ENCODE measurements at regions not wholly inside any gene's neighbourhood (a gene's known extent, or its start where the extent isn't known, plus 50 kb on each side); places are given as distances from the start of the nearest gene placed in this dataset.

- H2AFZ ChIP-seq (replicated peaks; ENCODE audit: low read length, poor library complexity), result no peak overlapping the region
- H3K27ac ChIP-seq (ENCODE audit: insufficient read depth, low read length), result no peak overlapping the region
- H3K4me2 ChIP-seq (ENCODE audit: low read depth, low read length), result no peak overlapping the region
- no peak overlapping the region for H3K4ac ChIP-seq (ENCODE audit: low read depth, low read length)
- no peak overlapping the region for H4K5ac ChIP-seq (ENCODE audit: low read depth, low read length)
- no peak overlapping the region for H2BK5ac ChIP-seq (ENCODE audit: low read depth, low read length, poor library complexity, severe bottlenecking)
- no peak overlapping the region for H2BK120ac ChIP-seq (ENCODE audit: low read depth, low read length)
- no peaks in the 10 kb centered on the region for H3K9me3 ChIP-seq (ENCODE audit: control insufficient read depth, insufficient read depth, low read length)
- intact Hi-C loops (cut with micrococcal nuclease) (no loop called here), dilution Hi-C loops (cut with HindIII; ENCODE audit: low sequenced_read_pairs, unreplicated experiment) (no loop called here), in situ Hi-C loops (cut with MboI; ENCODE audit: low sequenced_read_pairs) (no loop called here)
- no peak overlapping the region for H4K91ac ChIP-seq (ENCODE audit: insufficient read depth, low read depth, low read length)
- H2AK9ac ChIP-seq (replicated peaks; ENCODE audit: low read depth, low read length, poor library complexity), result no peak overlapping the region
- H3K4me1 ChIP-seq (ENCODE audit: control insufficient read depth, insufficient read depth, low read length), result no peaks in the 10 kb centered on the region
- no peaks in the 10 kb centered on the region for H3K79me1 ChIP-seq (ENCODE audit: low read depth in 1 of 2, low read length in 2 of 2)
- H3K14ac ChIP-seq (replicated peaks; ENCODE audit: low read depth, low read length), result no peak overlapping the region
- no peak for ATAC-seq (ENCODE audit: low read depth)
- WGBS, 2 experiments (ENCODE audit: extremely low coverage in 2 of 2, insufficient read length in 1 of 2), result no CpG with 5 or more reads among the region's 2 CpGs
- H4K20me1 ChIP-seq (ENCODE audit: insufficient read depth, low read length), result no peaks in the 10 kb centered on the region
- no peaks in the 10 kb centered on the region for H3K27me3 ChIP-seq (ENCODE audit: control insufficient read depth, insufficient read depth, low read length)
- no peaks in the 10 kb centered on the region for H3K9me1 ChIP-seq (ENCODE audit: insufficient read depth, low read length)
- H3K18ac ChIP-seq (ENCODE audit: low read depth, low read length), result no peak overlapping the region
- no peak overlapping the region for H2BK20ac ChIP-seq (ENCODE audit: low read depth, low read length)
- no peak overlapping the region for H4K8ac ChIP-seq (ENCODE audit: low read depth in 2 of 2, low read length in 2 of 2)
- BruUV-seq (replicated peaks), result no TSS peak
- H3K23ac ChIP-seq (ENCODE audit: low read depth, low read length), result no peak overlapping the region
- POLR2A ChIA-PET (ENCODE audit: unreplicated experiment), result no interaction called here
- no peak overlapping the region for H2AK5ac ChIP-seq (ENCODE audit: low read depth, low read length)
- H3K36me3 ChIP-seq (ENCODE audit: control insufficient read depth, insufficient read depth, low read length), result no peaks in the 10 kb centered on the region
- no peak overlapping the region for H2BK15ac ChIP-seq (ENCODE audit: low read depth, low read length)
- no peak for DNase-seq
- TF ChIP-seq MAZ (IDR thresholded peaks at IDR 0.05; ENCODE audit: borderline replicate concordance, low read depth, low read length), result no peak
- no peak for TF ChIP-seq USF2 (IDR thresholded peaks at IDR 0.05; ENCODE audit: low read depth, low read length)
- TF ChIP-seq BHLHE40 (IDR thresholded peaks at IDR 0.05; ENCODE audit: low read depth, low read length), result no peak
- no peak for TF ChIP-seq RAD21 (IDR thresholded peaks at IDR 0.05; ENCODE audit: low read length)
- TF ChIP-seq SMC3 (IDR thresholded peaks at IDR 0.05; ENCODE audit: low read depth, low read length), result no peak
- TF ChIP-seq FOS (IDR thresholded peaks at IDR 0.05; ENCODE audit: low read depth, low read length), result no peak
- no peak for TF ChIP-seq CTCF (conservative IDR thresholded peaks at IDR 0.05; ENCODE audit: low read depth, low read length)
- no peak for TF ChIP-seq NFE2L2 (IDR thresholded peaks at IDR 0.05; ENCODE audit: low read depth, low read length)
- TF ChIP-seq POLR2A (IDR thresholded peaks at IDR 0.05; ENCODE audit: low read depth, low read length), result no peak
- TF ChIP-seq RFX5 (IDR thresholded peaks at IDR 0.05; ENCODE audit: low read depth, low read length), result no peak
- no peak overlapping the region for H3K9ac ChIP-seq (ENCODE audit: low read depth, low read length)
- CTCF ChIA-PET, result no interaction called here
- no peak overlapping the region for H3K4me3 ChIP-seq (ENCODE audit: insufficient read depth, low read depth, low read length)
- no peak overlapping the region for H3K56ac ChIP-seq (ENCODE audit: extremely low read depth, insufficient read depth, low read length)
Observed at GRCh38 chr7:19617901-19618300, 90.9 kb downstream of the POLR1F start.
